PC-9 (cell line): ENCODE measurements at regions not wholly inside any gene's neighbourhood (a gene's known extent, or its start where the extent isn't known, plus 50 kb on each side); places are given as distances from the start of the nearest gene placed in this dataset.

Experiments
- BruUV-seq: library from RNA; stranded (reverse); fragments of 400-500 nt; replicated peaks from 2 replicates; lab custom pipeline; 2021; lab: Mats Ljungman, UMichigan
- CTCF ChIA-PET: fragments of 300-600 bp; sonication (Branson Sonifier 250); formaldehyde crosslinking; loops from one replicate; lab custom pipeline; 2022; ENCODE audit warnings: antibody characterized with exemption; lab: Charles Lee
- POLR2A ChIA-PET: fragments of 300-600 bp; sonication (Branson Sonifier 250); formaldehyde crosslinking; loops from one replicate; lab custom pipeline; 2022; ENCODE audit warnings: antibody characterized with exemption; ENCODE audit not compliant: unreplicated experiment; lab: Charles Lee
- DNase-seq, 2 experiments: peaks; one replicate each; pipeline versions ENCODE4 v3.0.0 to v3.0.0-alpha.2; 2015 to 2022; ENCODE audit warnings: mixed read lengths in 1 of 2
- H2AFZ ChIP-seq: fragments of 200-600 bp; sonication (generic); 2 replicates; pipeline ENCODE4 v1.8.1; 2017; ENCODE audit warnings: antibody characterized with exemption
- H3F3A ChIP-seq: fragments of 200-600 bp; sonication (generic); 2 replicates; pipeline ENCODE4 v1.8.1; 2017; ENCODE audit warnings: antibody characterized with exemption, mild to moderate bottlenecking, low read depth; ENCODE audit not compliant: insufficient read depth
- H3K27ac ChIP-seq: fragments of 200-600 bp; sonication (generic); 2 replicates; pipeline ENCODE4 v1.6.1; 2016; ENCODE audit warnings: mixed run types
- H3K27me3 ChIP-seq: fragments of 200-600 bp; sonication (generic); 2 replicates; pipeline ENCODE4 v1.6.1; 2016; ENCODE audit warnings: low read depth, mixed run types; ENCODE audit not compliant: insufficient read depth
- H3K36me3 ChIP-seq: fragments of 200-600 bp; sonication (generic); 2 replicates; pipeline ENCODE4 v1.6.1; 2016; ENCODE audit warnings: low read depth, mixed run types
- H3K4me1 ChIP-seq: fragments of 200-600 bp; sonication (generic); replicated peaks from 2 replicates; pipeline ENCODE4 v1.6.1; 2016; ENCODE audit warnings: mixed run types; ENCODE audit not compliant: insufficient read depth
- H3K4me2 ChIP-seq: fragments of 200-600 bp; sonication (generic); 2 replicates; pipeline ENCODE4 v1.6.1; 2017; ENCODE audit warnings: mixed run types
- H3K4me3 ChIP-seq: fragments of 200-600 bp; sonication (generic); 2 replicates; pipeline ENCODE4 v1.6.1; 2016; ENCODE audit warnings: mixed run types
- H3K79me2 ChIP-seq: fragments of 200-600 bp; sonication (generic); 2 replicates; pipeline ENCODE4 v1.6.1; 2017; ENCODE audit warnings: low read depth, mixed run types
- H3K9me2 ChIP-seq: fragments of 200-600 bp; sonication (generic); 2 replicates; pipeline ENCODE4 v1.8.1; 2017; ENCODE audit warnings: mild to moderate bottlenecking; ENCODE audit not compliant: insufficient read depth
- H3K9me3 ChIP-seq: fragments of 200-600 bp; sonication (generic); 2 replicates; pipeline ENCODE4 v1.8.1; 2016; ENCODE audit warnings: low read depth; ENCODE audit not compliant: insufficient read depth
- H4K20me1 ChIP-seq: fragments of 200-600 bp; sonication (generic); 2 replicates; pipeline ENCODE4 v1.8.1; 2017; ENCODE audit not compliant: insufficient read depth
- EZH2 ChIP-seq: fragments of 200-600 bp; sonication (generic); IDR thresholded peaks from 2 replicates; pipeline ENCODE4 v1.8.0; 2017; ENCODE audit warnings: antibody characterized with exemption, low read depth
- intact Hi-C: fragments of 100-400 bp; cut with micrococcal nuclease; formaldehyde crosslinking; loops from one replicate; pipeline ENCODE4 v1.10.0; 2022; ENCODE audit not compliant: unreplicated experiment
- TF ChIP-seq, protein P1 (sequence below): fragments of 200-600 bp; sonication (generic); conservative IDR thresholded peaks from 2 replicates; pipeline ENCODE4 v1.6.1; 2017; ENCODE audit warnings: mixed run types, antibody characterized with exemption, mild to moderate bottlenecking, moderate library complexity

GRCh38 chr14:98997526-98998205, 274.3 kb downstream of the BCL11B start:
- H3K4me3 ChIP-seq, result no peak overlapping the region
- no peak overlapping the region for H3K27ac ChIP-seq
- no peaks in the 10 kb centered on the region for H3K27me3 ChIP-seq
- no peaks in the 10 kb centered on the region for H3K9me2 ChIP-seq
- no peaks in the 10 kb centered on the region for H3K9me3 ChIP-seq
- no peak overlapping the region for H3K4me2 ChIP-seq
- H4K20me1 ChIP-seq, result no peaks in the 10 kb centered on the region
- H3K4me1 ChIP-seq, result no peaks in the 10 kb centered on the region
- no peak overlapping the region for H2AFZ ChIP-seq
- H3F3A ChIP-seq, result no peaks in the 10 kb centered on the region
- DNase-seq, result no peak
- no peaks in the 10 kb centered on the region for H3K36me3 ChIP-seq
- no TSS peak for BruUV-seq
- ChIA-PET CTCF (no interaction called here), POLR2A (no interaction called here)
- no peaks in the 10 kb centered on the region for H3K79me2 ChIP-seq
- TF ChIP-seq, protein P1, sequence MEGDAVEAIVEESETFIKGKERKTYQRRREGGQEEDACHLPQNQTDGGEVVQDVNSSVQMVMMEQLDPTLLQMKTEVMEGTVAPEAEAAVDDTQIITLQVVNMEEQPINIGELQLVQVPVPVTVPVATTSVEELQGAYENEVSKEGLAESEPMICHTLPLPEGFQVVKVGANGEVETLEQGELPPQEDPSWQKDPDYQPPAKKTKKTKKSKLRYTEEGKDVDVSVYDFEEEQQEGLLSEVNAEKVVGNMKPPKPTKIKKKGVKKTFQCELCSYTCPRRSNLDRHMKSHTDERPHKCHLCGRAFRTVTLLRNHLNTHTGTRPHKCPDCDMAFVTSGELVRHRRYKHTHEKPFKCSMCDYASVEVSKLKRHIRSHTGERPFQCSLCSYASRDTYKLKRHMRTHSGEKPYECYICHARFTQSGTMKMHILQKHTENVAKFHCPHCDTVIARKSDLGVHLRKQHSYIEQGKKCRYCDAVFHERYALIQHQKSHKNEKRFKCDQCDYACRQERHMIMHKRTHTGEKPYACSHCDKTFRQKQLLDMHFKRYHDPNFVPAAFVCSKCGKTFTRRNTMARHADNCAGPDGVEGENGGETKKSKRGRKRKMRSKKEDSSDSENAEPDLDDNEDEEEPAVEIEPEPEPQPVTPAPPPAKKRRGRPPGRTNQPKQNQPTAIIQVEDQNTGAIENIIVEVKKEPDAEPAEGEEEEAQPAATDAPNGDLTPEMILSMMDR, result no peak
- no peak for TF ChIP-seq EZH2
- intact Hi-C loops, result no loop called here

- H3K36me3 ChIP-seq, result no peaks in the 10 kb centered on the region
- H3K4me3 ChIP-seq, result no peak overlapping the region
- H4K20me1 ChIP-seq, result no peaks in the 10 kb centered on the region
- H2AFZ ChIP-seq, result no peak overlapping the region
- H3K27ac ChIP-seq, result no peak overlapping the region
- intact Hi-C loops, result no loop called here
- BruUV-seq, result no TSS peak
- TF ChIP-seq, protein P1, result no peak
- TF ChIP-seq EZH2, result no peak
- CTCF ChIA-PET, result no interaction called here
- POLR2A ChIA-PET, result no interaction called here
- no peaks in the 10 kb centered on the region for H3K27me3 ChIP-seq
- H3K9me2 ChIP-seq, result no peaks in the 10 kb centered on the region
- H3K9me3 ChIP-seq, result no peaks in the 10 kb centered on the region
- DNase-seq, result no peak
- no peaks in the 10 kb centered on the region for H3F3A ChIP-seq
- H3K4me2 ChIP-seq, result no peak overlapping the region
- H3K79me2 ChIP-seq, result no peaks in the 10 kb centered on the region
- H3K4me1 ChIP-seq, result no peaks in the 10 kb centered on the region
Observed at GRCh38 chr14:98999345-98999744, 272.7 kb downstream of the BCL11B start.

GRCh38 chr14:98999901-99000300, 272.1 kb downstream of the BCL11B start:
- POLR2A ChIA-PET, result no interaction called here
- BruUV-seq, result no TSS peak
- Histone ChIP-seq H3K4me2 (no peak overlapping the region), H3K4me1 (no peaks in the 10 kb centered on the region), H2AFZ (no peak overlapping the region), H3K27ac (no peak overlapping the region), H3K36me3 (no peaks in the 10 kb centered on the region), H3K9me3 (no peaks in the 10 kb centered on the region), H4K20me1 (no peaks in the 10 kb centered on the region), H3K79me2 (no peaks in the 10 kb centered on the region), H3F3A (no peaks in the 10 kb centered on the region), H3K27me3 (no peaks in the 10 kb centered on the region), H3K4me3 (no peak overlapping the region), H3K9me2 (no peaks in the 10 kb centered on the region)
- TF ChIP-seq, protein P1, result no peak
- TF ChIP-seq EZH2, result no peak
- CTCF ChIA-PET, result no interaction called here
- DNase-seq, result no peak
- intact Hi-C loops, result no loop called here
